ENCODE measurements at regions not wholly inside any gene's neighbourhood (a gene's known extent, or its start where the extent isn't known, plus 50 kb on each side); places are given as distances from the start of the nearest gene placed in this dataset.

GRCh38 chr5:127163750-127164149 lies 90.4 kb upstream of the C5orf63 start:
- TF ChIP-seq ZNF274 (IDR thresholded peaks at IDR 0.05; ENCODE audit: low read depth, low read length), result no peak
- no peak for TF ChIP-seq SUZ12 (IDR thresholded peaks at IDR 0.05; ENCODE audit: extremely low read depth, insufficient read depth, insufficient read length)

All from NT2/D1 (cell line).